Activated CD4-positive, alpha-beta memory T cell treated with anti-CD3 and anti-CD28 coated beads for 36 hours (primary cell): ENCODE measurements at regions not wholly inside any gene's neighbourhood (a gene's known extent, or its start where the extent isn't known, plus 50 kb on each side); places are given as distances from the start of the nearest gene placed in this dataset.

Experiments used
- CTCF ChIA-PET: fragments of 350-600 bp; sonication (Branson Sonifier 250); formaldehyde crosslinking; loops from one replicate; lab custom pipeline; 2021; ENCODE audit warnings: antibody characterized with exemption, inconsistent platforms; lab: Charles Lee
- POLR2A ChIA-PET: fragments of 350-600 bp; sonication (Branson Sonifier 250); formaldehyde crosslinking; loops from one replicate; lab custom pipeline; 2021; ENCODE audit warnings: antibody characterized with exemption; lab: Charles Lee
- DNase-seq: peaks from one replicate; pipeline ENCODE4 v3.0.0-alpha.2; 2020
- H3K27ac Mint-ChIP-seq: one replicate; pipeline ENCODE4 v1.8.0; 2021; ENCODE audit warnings: mixed read lengths
- H3K27me3 Mint-ChIP-seq: one replicate; pipeline ENCODE4 v1.8.0; 2021; ENCODE audit warnings: mixed read lengths
- H3K36me3 Mint-ChIP-seq: one replicate; pipeline ENCODE4 v1.8.0; 2021; ENCODE audit warnings: mixed read lengths
- H3K4me1 Mint-ChIP-seq: one replicate; pipeline ENCODE4 v1.8.0; 2021; ENCODE audit warnings: low read depth, mixed read lengths
- H3K4me3 Mint-ChIP-seq: one replicate; pipeline ENCODE4 v1.8.0; 2021; ENCODE audit warnings: mild to moderate bottlenecking, mixed read lengths
- H3K9me3 Mint-ChIP-seq: one replicate; pipeline ENCODE4 v1.8.0; 2021; ENCODE audit warnings: mixed read lengths
- intact Hi-C: fragments of 100-400 bp; cut with micrococcal nuclease; formaldehyde crosslinking; loops from one replicate; pipeline ENCODE4 v1.15.1; 2023

DNA sequence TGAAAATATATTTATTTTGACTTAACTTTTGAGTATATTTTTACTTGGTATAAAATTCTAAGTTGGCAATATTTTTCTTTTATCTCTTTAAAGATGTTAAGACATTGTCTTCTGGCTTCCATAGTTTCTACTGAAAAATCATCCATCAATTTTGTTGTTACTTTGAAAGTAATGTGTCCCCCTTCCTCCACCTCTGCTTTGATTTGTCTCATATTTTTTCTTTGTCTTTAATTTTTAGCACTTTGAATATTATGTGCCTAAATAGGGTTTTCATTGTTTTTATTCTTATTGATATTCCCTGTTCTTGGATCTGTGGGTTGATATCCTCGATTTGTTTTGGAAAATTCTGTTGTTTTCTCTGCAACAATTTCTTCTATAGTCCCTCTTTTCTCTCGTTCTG is 157.4 kb downstream of the CD47 start:
- Mint-ChIP-seq H3K36me3 (peaks cover 3% of the 10 kb centered on the region), H3K4me1 (no peaks in the 10 kb centered on the region), H3K27me3 (no peaks in the 10 kb centered on the region), H3K27ac (no peak overlapping the region), H3K4me3 (no peak overlapping the region), H3K9me3 (peaks cover 8% of the 10 kb centered on the region)
- POLR2A ChIA-PET, result no interaction called here
- no peak for DNase-seq
- CTCF ChIA-PET, result no interaction called here
- intact Hi-C loops, result no loop called here

DNA sequence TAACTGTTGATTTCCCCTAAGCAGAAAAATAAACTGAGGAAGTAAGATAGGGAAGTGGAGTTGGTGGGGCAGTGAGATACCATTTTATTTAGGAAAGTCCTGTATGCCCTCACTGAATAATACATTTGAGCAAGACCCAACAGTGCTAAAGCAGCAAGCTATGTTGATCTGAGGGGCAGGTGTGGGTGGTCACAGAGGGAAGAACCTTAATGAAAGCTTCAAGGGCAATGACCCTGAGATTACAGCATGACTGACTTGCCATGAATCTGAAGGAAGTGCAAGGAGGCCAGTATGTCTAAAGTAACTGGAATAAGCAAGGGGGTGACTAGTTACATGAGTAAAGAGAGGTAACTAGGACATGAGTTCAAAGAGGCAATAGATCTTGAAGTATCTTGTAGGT is 159.5 kb downstream of the CD47 start:
- Mint-ChIP-seq H3K4me1 (peaks cover 10% of the 10 kb centered on the region), H3K4me3 (no peak overlapping the region), H3K36me3 (peaks cover 3% of the 10 kb centered on the region), H3K9me3 (peaks cover 8% of the 10 kb centered on the region), H3K27ac (no peak overlapping the region), H3K27me3 (peaks cover 4% of the 10 kb centered on the region)
- intact Hi-C loops, result no loop called here
- DNase-seq, result no peak
- CTCF ChIA-PET, result no interaction called here
- POLR2A ChIA-PET, result no interaction called here

DNA sequence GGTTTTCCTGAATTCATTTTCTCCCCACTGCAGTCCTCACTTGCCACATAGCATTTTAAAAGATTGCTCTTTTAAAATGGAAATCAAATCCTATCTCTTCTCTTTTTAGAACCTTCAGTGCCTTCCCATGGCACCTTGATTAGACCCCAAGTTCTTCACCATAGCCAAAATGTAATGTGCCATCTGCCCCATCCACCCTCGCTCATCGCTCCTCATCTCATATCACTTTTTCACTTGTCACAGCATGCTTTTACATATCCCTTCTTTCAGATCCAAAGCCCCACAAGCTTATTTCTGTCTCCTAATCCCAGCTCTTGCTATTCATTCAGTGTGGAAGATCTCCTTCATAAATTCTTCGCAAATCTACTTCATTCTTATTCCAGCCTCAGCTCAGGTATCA is 161.7 kb downstream of the CD47 start:
- Mint-ChIP-seq H3K4me3 (no peak overlapping the region), H3K27me3 (peaks cover 5% of the 10 kb centered on the region), H3K9me3 (peaks cover 8% of the 10 kb centered on the region), H3K4me1 (peaks cover 10% of the 10 kb centered on the region), H3K36me3 (peaks cover 1% of the 10 kb centered on the region), H3K27ac (no peak overlapping the region)
- CTCF ChIA-PET, result interaction anchor here (0.6 to 2.4 kb wide), 8 partner anchors 10 to 694 kb away, joined by 3 to 27 read pairs (median 8); no protein-coding TSS in a partner anchor
- DNase-seq, result no peak
- POLR2A ChIA-PET, result no interaction called here
- intact Hi-C loops, result loop anchor here (5.0 to 10.0 kb wide), 3 partner anchors 158 to 478 kb away; no protein-coding TSS in a partner anchor

DNA sequence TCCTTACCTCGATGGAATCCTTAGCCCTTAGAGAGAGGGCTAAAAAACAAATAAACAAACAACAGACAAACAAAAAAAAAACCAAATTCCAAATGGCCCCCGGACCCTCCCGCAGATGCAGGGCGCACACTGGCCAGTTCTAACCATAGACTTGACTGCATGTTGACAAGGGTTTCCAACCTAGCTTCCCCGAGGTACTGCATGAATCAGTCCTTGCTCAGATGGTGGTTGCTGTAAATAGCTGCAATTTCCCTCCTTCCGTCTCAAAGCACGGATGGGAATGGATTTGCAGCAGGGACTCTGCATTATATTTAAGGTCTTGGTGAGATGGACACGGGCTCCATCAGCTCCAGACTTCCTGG is 162.8 kb downstream of the CD47 start:
- intact Hi-C loops, result loop anchor here (5.0 to 10.0 kb wide), 3 partner anchors 159 to 479 kb away; no protein-coding TSS in a partner anchor
- ChIA-PET CTCF (interaction anchor here (0.6 to 3.5 kb wide), 53 partner anchors 8 to 693 kb away, joined by 3 to 27 read pairs (median 4); no protein-coding TSS in a partner anchor), POLR2A (no interaction called here)
- Mint-ChIP-seq H3K4me1 (peaks cover 10% of the 10 kb centered on the region), H3K9me3 (peaks cover 1% of the 10 kb centered on the region), H3K36me3 (no peaks in the 10 kb centered on the region), H3K4me3 (peak overlapping the region; percentile 72), H3K27me3 (peaks cover 5% of the 10 kb centered on the region), H3K27ac (no peak overlapping the region)
- no peak for DNase-seq

DNA sequence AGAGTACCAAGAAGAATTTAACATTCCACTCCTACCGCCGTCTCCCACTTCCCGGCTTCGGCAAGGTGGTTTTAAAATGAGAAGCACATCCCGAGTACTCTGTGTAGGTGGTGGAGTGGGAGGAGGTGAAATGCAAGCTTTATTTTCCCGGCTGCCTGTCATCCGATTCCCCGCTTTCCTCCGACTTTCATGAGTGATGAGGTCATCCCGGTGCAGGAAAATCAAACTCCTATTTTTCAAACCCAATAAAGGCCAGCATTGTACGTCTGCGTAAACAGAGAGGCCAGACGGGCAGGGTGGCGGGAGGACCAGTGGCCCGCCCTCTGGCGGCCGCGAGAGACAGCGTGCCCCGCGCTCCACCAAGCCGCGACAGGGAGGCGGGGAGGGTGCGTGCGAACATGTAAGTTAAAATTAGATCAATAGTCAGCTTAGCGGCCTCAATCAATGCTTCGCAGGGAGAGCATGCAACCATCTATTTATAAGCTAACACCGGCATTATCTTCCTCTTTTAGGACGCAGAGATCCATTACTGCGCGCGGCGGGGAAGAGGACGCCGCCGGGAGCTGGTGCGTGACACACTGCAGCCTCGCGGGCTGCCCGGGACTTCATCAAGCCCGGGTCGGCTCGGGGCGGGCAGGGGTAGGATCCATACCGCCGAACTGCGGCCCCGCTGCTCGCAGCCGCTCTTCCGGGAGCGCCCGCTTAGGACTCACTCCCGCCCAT is 163.3 kb downstream of the CD47 start:
- ChIA-PET CTCF (interaction anchor here (0.6 to 3.5 kb wide), 56 partner anchors 8 to 692 kb away, joined by 3 to 27 read pairs (median 4); no protein-coding TSS in a partner anchor), POLR2A (no interaction called here)
- H3K36me3 Mint-ChIP-seq, result no peaks in the 10 kb centered on the region

DNA sequence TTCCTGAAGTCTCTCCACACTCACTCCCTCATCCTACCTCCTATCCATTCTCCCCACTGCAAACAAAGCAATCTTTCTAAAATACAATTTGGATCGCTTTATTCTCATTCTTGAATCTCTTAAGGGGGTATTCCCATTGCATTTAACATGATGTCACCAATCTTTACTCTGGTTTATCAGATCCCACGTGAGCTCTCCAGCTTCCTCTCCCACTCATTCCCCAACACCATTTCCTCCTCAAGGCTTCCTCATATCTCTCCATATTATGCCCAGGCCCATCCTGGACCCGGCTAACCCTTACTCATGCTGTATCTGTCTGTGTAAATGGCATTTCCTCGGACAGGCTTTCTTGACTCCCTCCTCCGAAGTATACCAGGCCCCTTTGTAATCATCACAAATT is 165.0 kb downstream of the CD47 start:
- peaks cover 9% of the 10 kb centered on the region for H3K27me3 Mint-ChIP-seq
- DNase-seq, result no peak
- H3K36me3 Mint-ChIP-seq, result no peaks in the 10 kb centered on the region
- ChIA-PET CTCF (interaction anchor here (0.6 to 3.5 kb wide), 4 partner anchors 13 to 250 kb away, joined by 3 to 15 read pairs (median 6); no protein-coding TSS in a partner anchor), POLR2A (no interaction called here)
- intact Hi-C loops, result loop anchor here (2.0 to 10.0 kb wide), 4 partner anchors 17 to 481 kb away; no protein-coding TSS in a partner anchor
- no peak overlapping the region for H3K27ac Mint-ChIP-seq
- peaks cover 10% of the 10 kb centered on the region for H3K4me1 Mint-ChIP-seq
- no peaks in the 10 kb centered on the region for H3K9me3 Mint-ChIP-seq
- H3K4me3 Mint-ChIP-seq, result no peak overlapping the region

More for the DNA sequence above, 163.3 kb downstream of the CD47 start:
- H3K9me3 Mint-ChIP-seq, result no peaks in the 10 kb centered on the region
- peak overlapping the region; percentile 72 for H3K4me3 Mint-ChIP-seq
- intact Hi-C loops, result loop anchor here (1.0 to 10.0 kb wide), 5 partner anchors 15 to 691 kb away; no protein-coding TSS in a partner anchor
- H3K4me1 Mint-ChIP-seq, result peaks cover 10% of the 10 kb centered on the region
- H3K27me3 Mint-ChIP-seq, result peaks cover 5% of the 10 kb centered on the region
- H3K27ac Mint-ChIP-seq, result no peak overlapping the region
- peak; percentile 81 for DNase-seq

DNA sequence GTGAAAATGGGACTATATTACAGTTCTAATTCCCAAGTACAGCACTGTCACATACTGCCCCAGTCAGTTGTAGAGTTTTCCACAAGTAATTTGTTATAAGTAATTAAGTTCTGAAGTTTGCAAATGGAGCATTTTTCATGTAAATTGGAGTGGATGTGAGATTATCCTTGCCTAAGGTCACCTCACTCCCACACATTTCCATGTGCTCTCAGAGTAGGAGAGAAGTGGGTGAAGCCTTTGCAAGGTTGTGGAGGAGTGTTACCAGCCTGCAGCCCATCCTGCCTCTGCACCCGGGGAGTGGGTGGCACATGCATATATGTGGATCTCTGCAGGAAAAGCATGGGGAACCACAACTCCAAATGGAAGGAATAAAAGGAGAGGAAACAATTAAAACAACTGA is 169.8 kb downstream of the CD47 start:
- POLR2A ChIA-PET, result no interaction called here
- intact Hi-C loops, result loop anchor here (10.0 kb wide), 1 partner anchor 246 kb away; no protein-coding TSS in a partner anchor
- H3K27ac Mint-ChIP-seq, result no peak overlapping the region
- no peak for DNase-seq
- no peaks in the 10 kb centered on the region for H3K36me3 Mint-ChIP-seq
- H3K27me3 Mint-ChIP-seq, result peaks cover 15% of the 10 kb centered on the region
- CTCF ChIA-PET, result no interaction called here
- no peak overlapping the region for H3K4me3 Mint-ChIP-seq
- H3K4me1 Mint-ChIP-seq, result no peaks in the 10 kb centered on the region
- no peaks in the 10 kb centered on the region for H3K9me3 Mint-ChIP-seq

DNA sequence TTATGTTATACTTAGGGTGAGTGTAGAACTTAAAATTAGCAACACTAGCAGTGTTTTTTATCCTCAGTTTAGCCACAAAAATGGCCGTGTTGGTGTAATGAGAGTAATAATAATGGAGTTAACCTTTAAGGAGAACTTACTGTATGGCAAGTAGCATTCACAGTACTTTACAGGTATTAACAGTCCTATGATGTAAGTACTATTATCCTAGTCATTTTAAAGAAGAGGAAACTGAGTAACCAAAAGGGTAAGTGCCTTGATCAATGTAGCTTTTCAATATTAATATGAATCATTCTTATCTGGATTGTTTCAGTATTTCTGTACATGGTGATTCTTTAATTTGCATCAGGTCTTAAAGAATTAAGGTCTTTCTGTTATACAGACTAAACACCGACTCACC is 170.3 kb downstream of the CD47 start:
- Mint-ChIP-seq H3K4me1 (no peaks in the 10 kb centered on the region), H3K9me3 (no peaks in the 10 kb centered on the region), H3K27ac (no peak overlapping the region), H3K4me3 (no peak overlapping the region), H3K36me3 (no peaks in the 10 kb centered on the region), H3K27me3 (peaks cover 15% of the 10 kb centered on the region)
- intact Hi-C loops, result loop anchor here (10.0 kb wide), 1 partner anchor 246 kb away; no protein-coding TSS in a partner anchor
- ChIA-PET POLR2A (no interaction called here), CTCF (interaction anchor here (1.3 kb wide), 1 partner anchor 22 kb away, joined by 3 read pairs; no protein-coding TSS in a partner anchor)
- no peak for DNase-seq

DNA sequence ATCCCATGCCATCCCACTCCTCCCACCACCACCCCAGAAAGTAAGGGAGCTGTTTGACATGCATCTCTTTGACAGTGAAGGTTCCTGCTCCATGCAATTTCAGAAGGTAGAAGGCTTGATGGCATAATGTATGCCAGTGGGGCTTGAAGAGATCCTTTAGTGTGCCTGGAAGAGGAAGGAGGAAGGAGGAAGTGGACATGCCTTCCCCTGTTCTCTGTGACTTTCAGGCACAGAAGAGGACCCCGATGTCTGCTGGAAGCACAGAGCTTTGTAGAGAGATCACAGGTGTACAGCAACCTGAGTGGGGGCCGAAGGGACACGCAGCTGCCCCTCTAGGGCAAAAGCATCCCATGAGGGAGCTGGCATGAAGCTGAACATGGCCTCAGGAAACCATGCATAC is 171.6 kb downstream of the CD47 start:
- intact Hi-C loops, result no loop called here
- no peaks in the 10 kb centered on the region for H3K36me3 Mint-ChIP-seq
- no peak overlapping the region for H3K27ac Mint-ChIP-seq
- H3K9me3 Mint-ChIP-seq, result no peaks in the 10 kb centered on the region
- H3K27me3 Mint-ChIP-seq, result peaks cover 17% of the 10 kb centered on the region
- POLR2A ChIA-PET, result interaction anchor here (0.8 kb wide), 1 partner anchor 82 kb away, joined by 4 read pairs; no protein-coding TSS in a partner anchor
- H3K4me3 Mint-ChIP-seq, result no peak overlapping the region
- no peak for DNase-seq
- no peaks in the 10 kb centered on the region for H3K4me1 Mint-ChIP-seq
- CTCF ChIA-PET, result interaction anchor here (1.1 to 1.3 kb wide), 2 partner anchors 9 to 21 kb away, joined by 3 to 5 read pairs; no protein-coding TSS in a partner anchor

DNA sequence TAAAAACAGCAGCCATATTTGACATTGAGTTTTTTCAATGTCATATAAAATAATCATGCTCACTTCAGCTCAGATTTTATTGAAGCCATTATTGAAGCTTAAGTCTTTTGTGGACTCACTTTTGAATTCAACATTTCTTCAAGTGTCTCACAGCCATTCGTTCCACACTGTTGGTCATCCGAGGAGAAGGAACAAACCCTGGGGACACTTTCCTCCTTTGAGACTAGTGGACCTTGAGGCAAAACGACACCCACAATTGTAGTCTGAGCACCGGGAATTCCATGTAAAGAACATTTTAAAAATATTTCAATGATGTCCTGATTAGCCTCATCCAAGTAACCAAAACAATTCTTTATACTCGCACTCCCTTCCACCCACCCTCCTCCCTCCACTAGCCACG is 174.7 kb downstream of the CD47 start:
- H3K36me3 Mint-ChIP-seq, result no peaks in the 10 kb centered on the region
- no peak for DNase-seq
- intact Hi-C loops, result no loop called here
- H3K4me1 Mint-ChIP-seq, result peaks cover 4% of the 10 kb centered on the region
- H3K9me3 Mint-ChIP-seq, result no peaks in the 10 kb centered on the region
- no peak overlapping the region for H3K4me3 Mint-ChIP-seq
- ChIA-PET POLR2A (no interaction called here), CTCF (interaction anchor here (1.3 kb wide), 1 partner anchor 12 kb away, joined by 7 read pairs; no protein-coding TSS in a partner anchor)
- H3K27me3 Mint-ChIP-seq, result peaks cover 15% of the 10 kb centered on the region
- no peak overlapping the region for H3K27ac Mint-ChIP-seq

DNA sequence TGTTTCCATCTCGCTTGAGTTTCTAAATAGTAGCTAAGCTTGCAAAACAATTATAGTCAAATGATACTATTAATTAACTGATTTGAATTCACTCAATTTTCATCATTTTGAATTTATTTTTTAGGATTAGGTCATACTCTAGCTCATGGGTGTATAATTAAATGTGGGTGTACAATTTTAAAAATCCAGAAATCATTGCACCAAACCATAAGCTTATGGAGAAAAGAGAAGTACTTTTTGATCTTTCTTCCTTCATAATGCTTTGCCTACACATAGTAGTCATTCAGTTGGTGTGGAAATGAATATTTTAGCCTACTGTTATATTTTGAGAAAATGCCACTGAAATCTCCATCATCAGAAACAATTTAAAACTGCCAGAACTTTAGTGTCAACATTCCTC is 175.1 kb downstream of the CD47 start:
- Mint-ChIP-seq H3K27me3 (peaks cover 12% of the 10 kb centered on the region), H3K9me3 (no peaks in the 10 kb centered on the region), H3K36me3 (no peaks in the 10 kb centered on the region), H3K4me1 (peaks cover 9% of the 10 kb centered on the region), H3K4me3 (no peak overlapping the region), H3K27ac (no peak overlapping the region)
- CTCF ChIA-PET, result interaction anchor here (1.3 kb wide), 1 partner anchor 13 kb away, joined by 7 read pairs; no protein-coding TSS in a partner anchor
- intact Hi-C loops, result no loop called here
- no peak for DNase-seq
- POLR2A ChIA-PET, result no interaction called here

DNA sequence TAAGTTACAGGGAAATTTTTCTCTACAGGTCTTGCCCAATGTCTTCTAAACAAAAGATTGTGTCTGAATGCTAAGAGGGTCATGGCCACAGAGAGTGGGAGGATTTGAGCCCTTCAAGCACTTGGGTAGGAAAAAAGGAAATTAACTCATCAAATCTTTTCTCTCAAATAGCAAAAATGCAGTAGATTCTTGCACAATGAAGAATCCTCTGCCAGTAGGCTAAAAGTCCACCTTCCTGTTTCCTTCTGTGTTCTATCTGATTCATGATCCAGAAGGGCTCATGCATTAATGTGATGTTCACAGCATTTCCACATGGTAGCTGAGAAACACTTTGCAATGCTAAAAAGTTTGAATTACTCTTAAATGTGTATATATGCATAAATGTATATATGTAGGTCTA is 177.1 kb downstream of the CD47 start:
- no peak overlapping the region for H3K4me3 Mint-ChIP-seq
- DNase-seq, result no peak
- ChIA-PET POLR2A (no interaction called here), CTCF (no interaction called here)
- H3K9me3 Mint-ChIP-seq, result no peaks in the 10 kb centered on the region
- no peaks in the 10 kb centered on the region for H3K36me3 Mint-ChIP-seq
- no peak overlapping the region for H3K27ac Mint-ChIP-seq
- peaks cover 15% of the 10 kb centered on the region for H3K4me1 Mint-ChIP-seq
- peaks cover 11% of the 10 kb centered on the region for H3K27me3 Mint-ChIP-seq
- intact Hi-C loops, result no loop called here
